ENCODE measurements at regions not wholly inside any gene's neighbourhood (a gene's known extent, or its start where the extent isn't known, plus 50 kb on each side); places are given as distances from the start of the nearest gene placed in this dataset.
"Not testable (repeated sequence)": the region's sequence is repeated elsewhere in the genome, so short reads cannot be mapped to it uniquely, and the experiment has no call there.

GRCh38 chr5:85656050-85656449 is 961.7 kb upstream of the COX7C start:
- H3K36me3 ChIP-seq (ENCODE audit: low read depth, missing control alignments) = no peaks in the 10 kb centered on the region
- WGBS, 2 donors = 79 to 81% methylated on average over 3 of the region's 3 CpGs
- H3K9me3 ChIP-seq = no peaks in the 10 kb centered on the region
- TF ChIP-seq, protein P1, sequence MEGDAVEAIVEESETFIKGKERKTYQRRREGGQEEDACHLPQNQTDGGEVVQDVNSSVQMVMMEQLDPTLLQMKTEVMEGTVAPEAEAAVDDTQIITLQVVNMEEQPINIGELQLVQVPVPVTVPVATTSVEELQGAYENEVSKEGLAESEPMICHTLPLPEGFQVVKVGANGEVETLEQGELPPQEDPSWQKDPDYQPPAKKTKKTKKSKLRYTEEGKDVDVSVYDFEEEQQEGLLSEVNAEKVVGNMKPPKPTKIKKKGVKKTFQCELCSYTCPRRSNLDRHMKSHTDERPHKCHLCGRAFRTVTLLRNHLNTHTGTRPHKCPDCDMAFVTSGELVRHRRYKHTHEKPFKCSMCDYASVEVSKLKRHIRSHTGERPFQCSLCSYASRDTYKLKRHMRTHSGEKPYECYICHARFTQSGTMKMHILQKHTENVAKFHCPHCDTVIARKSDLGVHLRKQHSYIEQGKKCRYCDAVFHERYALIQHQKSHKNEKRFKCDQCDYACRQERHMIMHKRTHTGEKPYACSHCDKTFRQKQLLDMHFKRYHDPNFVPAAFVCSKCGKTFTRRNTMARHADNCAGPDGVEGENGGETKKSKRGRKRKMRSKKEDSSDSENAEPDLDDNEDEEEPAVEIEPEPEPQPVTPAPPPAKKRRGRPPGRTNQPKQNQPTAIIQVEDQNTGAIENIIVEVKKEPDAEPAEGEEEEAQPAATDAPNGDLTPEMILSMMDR (IDR thresholded peaks at IDR 0.05) = no peak
- intact Hi-C loops (cut with DNase I; ENCODE audit: low total_unique reads) = no loop called here
- no peaks in the 10 kb centered on the region for H3K4me1 ChIP-seq
- no peak for DNase-seq
- H3K27me3 ChIP-seq = no peaks in the 10 kb centered on the region
- H3K27ac ChIP-seq = no peak overlapping the region
- no peak overlapping the region for H3K4me3 ChIP-seq

DNA sequence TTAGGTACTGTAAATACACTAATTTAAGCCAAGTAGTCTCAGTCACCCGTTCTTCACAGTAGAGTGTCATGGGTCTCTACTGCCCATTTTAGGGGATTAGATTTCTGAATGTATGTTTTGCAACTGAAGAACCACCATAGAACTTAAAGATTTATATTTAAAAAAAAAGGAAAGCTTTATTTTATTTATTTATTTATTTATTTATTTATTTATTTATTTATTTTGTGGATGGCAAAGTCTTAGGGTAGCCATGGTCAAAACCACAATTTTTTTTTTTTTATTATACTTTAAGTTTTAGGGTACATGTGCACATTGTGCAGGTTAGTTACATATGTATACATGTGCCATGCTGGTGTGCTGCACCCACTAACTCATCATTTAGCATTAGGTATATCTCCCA is 960.4 kb upstream of the COX7C start:
- H3K27ac ChIP-seq; H3K27me3 ChIP-seq; H3K9me3 ChIP-seq; H3K36me3 ChIP-seq (ENCODE audit: low read depth, missing control alignments); intact Hi-C loops (cut with DNase I; ENCODE audit: low total_unique reads); H3K4me3 ChIP-seq; H3K4me1 ChIP-seq; DNase-seq: not testable (repeated sequence)
- 86 to 100% methylated on average over 1 of the region's 1 CpG for WGBS, 2 donors

GRCh38 chr5:85662969-85663707 is 954.6 kb upstream of the COX7C start:
- DNase-seq; H3K27ac ChIP-seq; H3K9me3 ChIP-seq; H3K36me3 ChIP-seq (ENCODE audit: low read depth, missing control alignments); H3K4me1 ChIP-seq; H3K27me3 ChIP-seq; H3K4me3 ChIP-seq; intact Hi-C loops (cut with DNase I; ENCODE audit: low total_unique reads): not testable (repeated sequence)
- 84 to 93% methylated on average over 18 to 23 of the region's 29 CpGs for WGBS, 2 donors

- no peak overlapping the region for H3K4me3 ChIP-seq
- H3K4me1 ChIP-seq = no peaks in the 10 kb centered on the region
- intact Hi-C loops (cut with DNase I; ENCODE audit: low total_unique reads) = no loop called here
- no peaks in the 10 kb centered on the region for H3K27me3 ChIP-seq
- DNase-seq = no peak
- no peak for TF ChIP-seq POLR2A (IDR thresholded peaks at IDR 0.05)
- TF ChIP-seq, protein P1 (IDR thresholded peaks at IDR 0.05) = no peak
- H3K9me3 ChIP-seq = no peaks in the 10 kb centered on the region
- 74 to 94% methylated on average over 2 of the region's 2 CpGs for WGBS, 2 donors
- no peaks in the 10 kb centered on the region for H3K36me3 ChIP-seq (ENCODE audit: low read depth, missing control alignments)
- H3K27ac ChIP-seq = no peak overlapping the region
Measured at GRCh38 chr5:85663708-85664031, 954.1 kb upstream of the COX7C start.

GRCh38 chr5:85670417-85670816 is 947.3 kb upstream of the COX7C start:
- no peak overlapping the region for H3K4me3 ChIP-seq
- intact Hi-C loops (cut with DNase I; ENCODE audit: low total_unique reads) = no loop called here
- DNase-seq = no peak
- H3K27me3 ChIP-seq = no peaks in the 10 kb centered on the region
- H3K27ac ChIP-seq = no peak overlapping the region
- H3K36me3 ChIP-seq (ENCODE audit: low read depth, missing control alignments) = no peaks in the 10 kb centered on the region
- no peaks in the 10 kb centered on the region for H3K9me3 ChIP-seq
- TF ChIP-seq, protein P1 (IDR thresholded peaks at IDR 0.05) = no peak
- no peak for TF ChIP-seq POLR2A (IDR thresholded peaks at IDR 0.05)
- H3K4me1 ChIP-seq = no peaks in the 10 kb centered on the region

GRCh38 chr5:85671223-85671970 is 946.3 kb upstream of the COX7C start:
- DNase-seq = no peak
- Histone ChIP-seq H3K27ac (no peak overlapping the region), H3K27me3 (no peaks in the 10 kb centered on the region), H3K9me3 (no peaks in the 10 kb centered on the region), H3K36me3 (ENCODE audit: low read depth, missing control alignments) (no peaks in the 10 kb centered on the region), H3K4me3 (no peak overlapping the region), H3K4me1 (no peaks in the 10 kb centered on the region)
- 78 to 83% methylated on average over 3 of the region's 3 CpGs for WGBS, 2 donors
- TF ChIP-seq, protein P1 (IDR thresholded peaks at IDR 0.05) = no peak
- TF ChIP-seq POLR2A (IDR thresholded peaks at IDR 0.05) = no peak
- intact Hi-C loops (cut with DNase I; ENCODE audit: low total_unique reads) = no loop called here
